Keratinocyte (primary cell): ENCODE measurements at regions not wholly inside any gene's neighbourhood (a gene's known extent, or its start where the extent isn't known, plus 50 kb on each side); places are given as distances from the start of the nearest gene placed in this dataset.

ENCODE experiments used
- DNase-seq: peaks from one replicate; pipeline ENCODE4 v3.0.0-alpha.2; 2011; ENCODE audit warnings: low read depth, missing footprints, low spot score
- FAIRE-seq: peaks from 2 replicates; lab custom pipeline; 2011; peaks lifted over from hg19 to GRCh38; lab: Jason Lieb, UNC
- H2AFZ ChIP-seq: 2 replicates; pipeline ENCODE4 v1.6.0; 2012; ENCODE audit warnings: low read length, control low read depth, inconsistent platforms; ENCODE audit not compliant: control insufficient read depth
- H3K27ac ChIP-seq: 2 replicates; pipeline ENCODE4 v1.5.1; 2011; ENCODE audit warnings: low read length; ENCODE audit not compliant: control insufficient read depth, insufficient read depth
- H3K27me3 ChIP-seq: 3 replicates; pipeline ENCODE4 v1.6.0; 2011; ENCODE audit warnings: low read length; ENCODE audit not compliant: control insufficient read depth, insufficient read depth; ENCODE audit errors: extremely low read depth
- H3K36me3 ChIP-seq, 2 experiments: 2 replicates in 1 of 2; 3 replicates in 1 of 2; pipeline ENCODE4 v1.5.1; 2011; ENCODE audit warnings: low read length in 2 of 2, mild to moderate bottlenecking in 1 of 2; ENCODE audit not compliant: control insufficient read depth in 2 of 2, insufficient read depth in 2 of 2; ENCODE audit errors: extremely low read depth in 1 of 2
- H3K4me1 ChIP-seq: 3 replicates; pipeline ENCODE4 v1.5.1; 2011; ENCODE audit warnings: low read length; ENCODE audit not compliant: control insufficient read depth, insufficient read depth; ENCODE audit errors: extremely low read depth
- H3K4me2 ChIP-seq: 3 replicates; pipeline ENCODE4 v1.6.0; 2011; ENCODE audit warnings: low read depth, low read length; ENCODE audit not compliant: control insufficient read depth, insufficient read depth; ENCODE audit errors: extremely low read depth
- H3K4me3 ChIP-seq, 3 experiments: fragments of 200-600 bp in 1 of 3; sonication (generic) in 1 of 3; 2 replicates in 2 of 3; 3 replicates in 1 of 3; pipeline ENCODE4 v1.5.1; 2011 to 2016; ENCODE audit warnings: low read length in 3 of 3, mild to moderate bottlenecking in 3 of 3, control low read depth in 2 of 3, inconsistent platforms in 1 of 3, low read depth in 1 of 3, mixed read lengths in 1 of 3, mixed run types in 1 of 3, moderate library complexity in 1 of 3; ENCODE audit not compliant: control insufficient read depth in 2 of 3, insufficient read depth in 2 of 3; ENCODE audit errors: extremely low read depth in 1 of 3
- H3K79me2 ChIP-seq: 2 replicates; pipeline ENCODE4 v1.6.0; 2012; ENCODE audit warnings: low read length; ENCODE audit not compliant: control insufficient read depth, insufficient read depth
- H3K9ac ChIP-seq: 3 replicates; pipeline ENCODE4 v1.6.0; 2011; ENCODE audit warnings: low read length; ENCODE audit not compliant: control insufficient read depth, insufficient read depth; ENCODE audit errors: extremely low read depth
- H3K9me1 ChIP-seq: 3 replicates; pipeline ENCODE4 v1.6.0; 2011; ENCODE audit warnings: low read length; ENCODE audit not compliant: control insufficient read depth, insufficient read depth; ENCODE audit errors: extremely low read depth
- H3K9me3 ChIP-seq: 2 replicates; pipeline ENCODE4 v1.5.1; 2012; ENCODE audit warnings: low read depth, low read length; ENCODE audit not compliant: control insufficient read depth
- H4K20me1 ChIP-seq: 3 replicates; pipeline ENCODE4 v1.6.0; 2011; ENCODE audit warnings: low read length; ENCODE audit not compliant: control insufficient read depth, insufficient read depth; ENCODE audit errors: extremely low read depth
- EZH2 ChIP-seq: IDR thresholded peaks from one replicate; pipeline ENCODE4 v1.6.1; 2012; ENCODE audit warnings: inconsistent platforms, mild to moderate bottlenecking, low read length, moderate library complexity
- dilution Hi-C: fragments of 300-500 bp; cut with MboI; formaldehyde crosslinking; loops from one replicate; pipeline ENCODE4 v1.7.0; 2020; ENCODE audit warnings: low sequenced_read_pairs; ENCODE audit not compliant: extremely low pct_ligation_motif_present
- TF ChIP-seq, protein P1 (sequence below), 3 experiments: IDR thresholded peaks in 1 of 3; conservative IDR thresholded peaks in 1 of 3; optimal IDR thresholded peaks in 1 of 3; 2 replicates in 2 of 3; 3 replicates in 1 of 3; pipeline versions ENCODE3 to v1.5.1; 2011; ENCODE audit warnings: low read length in 3 of 3, mild to moderate bottlenecking in 3 of 3, moderate library complexity in 2 of 3, control low read depth in 1 of 3, inconsistent platforms in 1 of 3; ENCODE audit not compliant: insufficient read depth in 2 of 3; ENCODE audit errors: extremely low read depth in 1 of 3

DNA sequence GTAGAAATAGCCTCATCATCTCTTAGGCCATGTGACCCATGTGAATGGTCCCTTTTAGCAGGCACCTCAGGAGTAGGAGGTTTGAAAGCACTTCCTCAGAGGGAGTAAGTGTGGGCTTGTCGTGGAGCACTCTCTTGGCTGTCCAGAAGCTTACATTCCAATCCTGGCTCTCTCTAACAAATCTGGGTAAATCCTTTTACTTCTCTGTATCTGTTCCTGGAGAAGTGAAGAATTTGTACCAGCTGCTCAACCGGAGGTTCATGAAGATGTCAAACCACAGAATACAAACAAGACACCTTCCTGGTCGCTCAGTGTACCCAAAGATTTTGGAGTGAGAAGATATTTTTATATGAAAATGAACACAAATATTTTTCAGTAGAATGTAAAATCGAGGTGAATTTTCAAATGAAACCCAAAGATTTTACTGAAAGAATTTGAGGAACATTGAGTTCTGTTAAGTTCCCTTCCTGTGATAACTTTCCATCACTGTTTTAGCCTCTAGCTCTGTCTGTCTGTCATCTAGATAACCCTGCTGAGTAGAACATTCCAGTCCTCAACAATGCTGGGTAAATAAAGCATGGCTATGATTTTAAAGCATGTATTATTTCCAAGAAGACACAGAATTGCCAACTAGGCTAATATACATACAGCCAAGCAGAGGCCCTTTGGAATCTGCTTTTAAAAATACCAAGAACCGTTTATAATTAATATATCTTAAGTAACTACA is 263.9 kb upstream of the RGS6 start:
- Histone ChIP-seq H2AFZ (no peak overlapping the region), H3K9me3 (no peaks in the 10 kb centered on the region), H3K9me1 (no peaks in the 10 kb centered on the region), H3K27me3 (no peaks in the 10 kb centered on the region), H3K4me2 (no peak overlapping the region), H3K79me2 (no peaks in the 10 kb centered on the region), H3K36me3 (peaks cover 6% of the 10 kb centered on the region in 2 experiments), H3K27ac (no peak overlapping the region), H4K20me1 (no peaks in the 10 kb centered on the region), H3K4me3 (no peak overlapping the region), H3K4me1 (peaks cover 8% of the 10 kb centered on the region), H3K9ac (no peak overlapping the region)
- DNase-seq: no peak
- no peak for FAIRE-seq
- TF ChIP-seq, protein P1, sequence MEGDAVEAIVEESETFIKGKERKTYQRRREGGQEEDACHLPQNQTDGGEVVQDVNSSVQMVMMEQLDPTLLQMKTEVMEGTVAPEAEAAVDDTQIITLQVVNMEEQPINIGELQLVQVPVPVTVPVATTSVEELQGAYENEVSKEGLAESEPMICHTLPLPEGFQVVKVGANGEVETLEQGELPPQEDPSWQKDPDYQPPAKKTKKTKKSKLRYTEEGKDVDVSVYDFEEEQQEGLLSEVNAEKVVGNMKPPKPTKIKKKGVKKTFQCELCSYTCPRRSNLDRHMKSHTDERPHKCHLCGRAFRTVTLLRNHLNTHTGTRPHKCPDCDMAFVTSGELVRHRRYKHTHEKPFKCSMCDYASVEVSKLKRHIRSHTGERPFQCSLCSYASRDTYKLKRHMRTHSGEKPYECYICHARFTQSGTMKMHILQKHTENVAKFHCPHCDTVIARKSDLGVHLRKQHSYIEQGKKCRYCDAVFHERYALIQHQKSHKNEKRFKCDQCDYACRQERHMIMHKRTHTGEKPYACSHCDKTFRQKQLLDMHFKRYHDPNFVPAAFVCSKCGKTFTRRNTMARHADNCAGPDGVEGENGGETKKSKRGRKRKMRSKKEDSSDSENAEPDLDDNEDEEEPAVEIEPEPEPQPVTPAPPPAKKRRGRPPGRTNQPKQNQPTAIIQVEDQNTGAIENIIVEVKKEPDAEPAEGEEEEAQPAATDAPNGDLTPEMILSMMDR (optimal IDR thresholded peaks at IDR 0.05 in 1 of 3, IDR thresholded peaks at IDR 0.05 in 1 of 3, conservative IDR thresholded peaks at IDR 0.05 in 1 of 3; ENCODE audit: extremely low read depth in 1 of 3, insufficient read depth in 2 of 3, low read length in 3 of 3): no peak
- TF ChIP-seq EZH2: no peak
- dilution Hi-C loops: no loop called here

DNA sequence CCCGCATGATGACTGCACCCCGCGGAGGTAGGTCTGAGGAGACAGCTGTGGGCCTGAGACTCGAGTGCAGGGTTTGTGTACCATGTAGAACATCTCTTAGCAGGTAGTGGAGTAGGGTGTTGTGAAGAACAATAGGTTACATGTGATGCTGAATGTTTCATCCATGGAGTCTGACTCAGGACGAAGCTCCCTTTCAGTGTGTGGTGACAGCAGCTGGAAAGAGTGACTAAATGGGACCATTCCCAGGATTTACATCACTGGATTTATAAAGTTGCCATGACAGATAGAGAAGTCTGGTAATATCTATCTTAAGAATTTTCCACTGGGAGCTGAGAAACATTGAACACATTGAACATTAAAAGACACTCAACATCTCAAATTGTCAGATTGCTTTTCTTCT is 259.6 kb upstream of the RGS6 start:
- FAIRE-seq: no peak
- Histone ChIP-seq H3K27ac (no peak overlapping the region), H4K20me1 (no peaks in the 10 kb centered on the region), H3K9me3 (no peaks in the 10 kb centered on the region), H3K36me3 (peaks cover 6 to 11% of the 10 kb centered on the region in 2 experiments), H3K4me3 (no peak overlapping the region), H3K4me2 (no peak overlapping the region), H3K9me1 (no peaks in the 10 kb centered on the region), H3K4me1 (peaks cover 5% of the 10 kb centered on the region), H2AFZ (no peak overlapping the region), H3K9ac (no peak overlapping the region), H3K27me3 (no peaks in the 10 kb centered on the region), H3K79me2 (no peaks in the 10 kb centered on the region)
- no peak for DNase-seq
- TF ChIP-seq, protein P1 (optimal IDR thresholded peaks at IDR 0.05 in 1 of 3, IDR thresholded peaks at IDR 0.05 in 1 of 3, conservative IDR thresholded peaks at IDR 0.05 in 1 of 3; ENCODE audit: extremely low read depth in 1 of 3, insufficient read depth in 2 of 3, low read length in 3 of 3): no peak
- TF ChIP-seq EZH2: no peak
- dilution Hi-C loops: no loop called here
